IPS DF 4.7 (cell line): ENCODE measurements at regions not wholly inside any gene's neighbourhood (a gene's known extent, or its start where the extent isn't known, plus 50 kb on each side); places are given as distances from the start of the nearest gene placed in this dataset.

Experiments used
- DNase-seq: peaks from one replicate; pipeline ENCODE4 v3.0.0-alpha.2; 2013; ENCODE audit warnings: low spot score; ENCODE audit errors: extremely low read depth

DNA sequence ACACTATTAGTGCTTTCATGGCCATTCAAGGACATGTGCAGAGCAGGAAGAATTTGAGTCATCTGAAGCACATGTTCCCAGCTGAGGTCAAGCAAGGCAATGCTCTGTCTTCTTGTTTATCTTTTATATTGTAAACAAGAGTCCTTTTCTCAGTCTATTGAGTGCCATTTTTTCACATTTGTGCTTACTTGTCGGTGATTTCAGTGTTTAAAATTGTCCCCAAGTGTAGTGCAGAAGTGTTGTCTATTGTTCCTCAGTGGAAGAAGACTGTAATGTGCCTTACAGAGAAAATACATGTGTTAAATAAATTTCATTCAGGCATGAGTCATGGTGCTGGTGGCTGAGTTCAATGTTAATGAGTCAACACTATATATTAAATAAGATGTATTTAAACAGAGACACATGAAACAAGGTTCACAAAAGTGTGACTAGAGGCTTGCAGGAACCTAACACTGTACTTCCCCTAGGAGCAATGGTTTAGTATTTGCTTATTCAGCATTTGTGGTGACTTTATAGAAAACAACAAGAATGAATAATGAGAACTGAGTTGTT, 391.1 kb downstream of the LRIG3 start:
- DNase-seq, result no peak

DNA sequence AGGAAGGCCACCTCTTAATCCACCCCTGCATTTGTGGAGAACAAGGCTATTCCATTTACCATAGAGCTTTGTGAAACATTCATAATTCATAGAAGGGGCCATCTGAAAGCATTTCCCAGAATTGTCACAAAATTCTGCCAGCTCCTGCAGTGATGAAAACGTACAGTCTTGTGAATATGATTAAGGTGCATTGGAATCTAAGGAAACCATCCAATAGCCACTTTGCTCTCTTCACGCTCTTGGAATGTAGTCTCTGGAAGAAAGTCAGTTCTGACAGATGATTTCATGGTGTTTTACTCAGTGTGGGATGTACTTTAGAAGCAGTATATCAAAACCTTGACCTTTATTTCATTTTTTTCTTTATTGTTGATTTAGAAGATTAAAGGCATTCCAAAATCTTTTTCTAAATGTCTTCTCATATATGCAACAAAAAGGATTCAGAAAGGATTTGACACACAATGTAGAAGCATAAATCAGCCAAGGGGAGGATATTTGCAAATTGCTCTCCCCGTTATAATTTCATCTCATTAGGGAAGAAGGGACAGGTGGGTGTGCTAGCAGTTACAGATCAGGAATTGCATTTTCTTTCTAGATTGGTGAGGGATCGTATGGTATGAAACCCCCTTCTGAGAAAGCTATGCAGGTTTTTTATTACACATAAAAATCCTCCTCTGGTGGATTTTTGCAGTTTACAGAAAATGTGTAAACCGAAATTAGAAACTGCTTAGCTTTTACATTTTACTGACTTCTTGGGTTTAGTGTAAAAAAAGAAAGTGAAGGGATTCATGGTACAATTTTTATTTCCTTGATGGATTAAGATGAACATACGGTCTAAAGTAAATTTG, 390.2 kb downstream of the LRIG3 start:
- DNase-seq, result no peak

DNA sequence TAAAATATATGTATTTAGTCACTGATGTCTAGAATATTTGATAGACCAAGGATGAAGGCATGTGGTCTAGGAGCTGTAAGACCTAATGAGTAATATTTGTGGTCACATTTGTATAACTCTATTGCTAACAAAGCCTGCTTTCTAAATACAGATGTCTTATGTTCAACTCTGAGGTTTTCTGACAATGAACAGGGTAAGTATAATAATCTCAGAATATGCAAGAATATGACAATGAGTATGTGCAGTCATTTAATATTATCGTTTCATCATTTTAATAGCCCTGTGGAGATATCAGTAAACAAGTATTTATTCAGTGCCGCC, 389.6 kb downstream of the LRIG3 start:
- DNase-seq, result no peak

DNA sequence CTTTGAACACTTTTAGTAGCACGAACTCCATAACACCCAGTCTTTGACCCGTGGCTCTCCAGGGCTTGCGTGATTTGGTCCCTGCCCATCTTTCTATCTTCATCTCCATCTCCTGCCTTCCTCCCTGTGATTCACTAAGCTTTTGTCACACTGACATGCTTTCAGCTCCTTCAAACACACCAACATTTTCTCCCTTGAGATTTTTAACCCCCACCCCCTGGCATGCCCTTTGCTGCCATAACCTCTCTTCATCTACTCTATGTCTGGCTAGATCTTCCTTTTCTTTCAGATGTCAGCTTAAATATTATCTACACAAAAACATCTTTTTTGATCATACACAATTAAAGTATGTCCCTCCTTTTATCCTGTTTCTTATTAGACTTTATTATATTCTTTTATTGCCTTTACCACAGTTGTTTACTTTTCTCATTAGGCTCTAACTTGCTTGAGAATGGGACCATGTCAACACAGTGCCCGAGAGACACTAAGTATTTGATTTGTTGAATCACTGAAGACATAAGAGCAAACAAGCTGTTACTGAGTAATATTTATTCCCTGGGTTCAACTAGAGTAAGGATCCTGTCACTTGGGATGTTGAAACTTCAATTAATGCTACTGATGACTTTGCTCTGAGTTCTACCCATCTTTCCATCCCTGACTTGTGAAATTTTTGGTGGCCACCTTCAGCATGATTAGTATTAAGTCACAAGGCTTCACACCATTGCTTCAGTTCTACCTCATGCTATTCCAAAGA, 387.3 kb downstream of the LRIG3 start:
- no peak for DNase-seq

DNA sequence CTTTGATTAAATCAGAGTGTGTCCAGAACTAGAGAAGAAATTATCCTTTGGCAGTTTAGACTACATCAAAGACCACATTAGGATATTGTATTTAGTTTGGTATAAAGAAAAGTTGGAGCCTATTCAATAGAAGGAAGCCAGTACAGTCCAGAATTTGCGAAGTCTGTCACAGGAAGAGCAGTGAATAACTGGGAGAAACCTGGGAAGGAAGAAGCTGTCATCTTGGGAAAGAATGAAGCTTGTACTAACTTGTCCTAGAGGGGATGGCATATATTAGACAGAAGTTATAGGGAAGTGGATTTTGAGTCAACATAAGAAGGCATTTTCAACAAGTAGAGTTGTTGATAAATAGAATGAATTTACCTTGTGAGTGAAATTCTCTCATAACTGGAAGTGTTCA, 386.7 kb downstream of the LRIG3 start:
- DNase-seq, result no peak

DNA sequence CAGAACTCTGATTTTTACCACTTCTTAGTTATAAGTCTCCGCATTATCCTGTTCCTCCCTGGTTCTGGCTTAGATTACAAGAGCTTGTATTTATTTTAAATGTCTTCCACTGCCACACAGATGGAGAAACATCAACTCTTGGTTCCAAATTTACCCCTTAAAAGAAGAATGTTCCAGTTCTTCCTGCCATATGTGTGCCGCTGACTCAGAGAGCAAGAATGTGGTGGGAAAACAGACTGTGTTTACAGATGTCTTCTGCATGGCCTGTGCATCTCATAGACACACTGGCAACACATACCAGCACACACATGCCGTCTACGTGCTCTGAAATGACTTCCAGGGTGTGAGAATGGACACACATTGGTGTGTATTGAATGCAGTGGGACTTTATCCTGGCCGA, 383.0 kb downstream of the LRIG3 start:
- DNase-seq, result no peak

DNA sequence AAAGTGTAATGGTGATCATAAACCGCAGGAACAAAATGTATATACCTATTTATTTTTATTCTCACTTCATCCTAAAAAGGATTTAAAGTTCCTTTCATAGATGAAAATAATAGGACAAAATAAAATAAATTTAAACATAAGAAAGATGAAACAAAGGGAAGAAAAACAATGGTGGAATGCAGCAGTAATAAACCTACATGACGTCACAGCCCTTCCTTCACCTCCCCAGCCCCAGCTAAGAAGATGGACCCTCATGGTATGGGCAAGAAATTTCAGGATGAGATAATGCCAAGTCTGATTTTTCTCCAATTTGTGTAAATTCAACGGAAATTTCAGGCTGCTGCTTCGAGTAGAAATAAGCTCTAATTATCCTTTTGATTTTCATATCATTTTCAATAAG, 381.0 kb downstream of the LRIG3 start:
- no peak for DNase-seq

DNA sequence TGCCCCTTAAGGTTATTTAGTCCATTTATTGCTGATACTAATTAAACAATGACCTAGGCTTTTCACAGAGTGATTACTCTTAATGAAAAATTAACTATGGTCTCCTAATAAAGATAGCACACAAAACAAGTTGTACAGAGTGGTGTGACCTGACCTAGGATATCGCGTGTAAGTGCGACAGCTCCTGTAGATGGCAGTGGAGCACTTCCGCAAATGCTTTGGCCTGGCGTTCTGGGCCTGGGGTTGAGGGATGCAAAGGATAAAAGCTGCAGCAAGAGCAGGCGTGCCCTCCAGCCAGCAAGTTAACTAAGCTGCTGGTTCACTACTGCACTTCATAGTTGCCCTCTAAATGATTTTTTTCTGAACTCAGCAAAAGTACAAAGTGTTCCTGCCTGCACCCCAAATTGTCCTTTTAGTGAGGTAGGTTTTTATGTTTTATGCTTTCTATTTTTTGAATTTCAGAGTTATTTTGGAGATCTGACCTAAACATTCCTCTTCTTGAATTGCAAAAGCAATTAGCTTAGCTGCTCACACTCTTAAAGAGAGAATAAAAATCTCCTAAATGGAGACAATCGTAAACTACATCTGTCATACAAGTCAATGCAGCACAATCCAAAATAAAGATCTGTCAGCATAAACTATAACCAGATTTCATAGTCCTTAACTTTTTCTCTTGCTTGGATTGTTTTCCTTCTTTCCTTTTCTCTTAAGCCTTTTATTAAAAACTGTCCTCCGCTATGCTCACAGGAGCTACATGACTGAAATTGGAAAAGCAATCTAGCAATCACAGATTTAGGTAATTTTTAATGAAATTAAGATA, 379.6 kb downstream of the LRIG3 start:
- DNase-seq, result peak; percentile 83

DNA sequence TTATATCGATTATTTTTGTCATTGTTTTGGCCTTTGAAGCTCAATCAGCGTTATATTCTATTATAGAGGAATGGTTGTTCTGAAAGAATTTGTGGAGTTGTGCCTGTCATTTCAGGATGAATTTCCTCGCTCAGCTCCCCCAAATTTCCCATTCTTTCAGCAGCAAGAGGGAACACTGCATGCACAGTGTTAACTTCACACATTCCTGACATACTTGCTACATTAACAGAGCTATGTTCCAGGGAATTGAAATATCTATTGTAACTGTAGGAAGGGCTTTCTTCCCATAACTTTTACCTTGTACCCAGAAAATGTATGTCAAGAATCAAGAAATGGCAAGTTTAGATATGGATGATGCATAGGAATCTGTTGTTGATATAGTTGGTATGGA, 379.0 kb downstream of the LRIG3 start:
- no peak for DNase-seq

DNA sequence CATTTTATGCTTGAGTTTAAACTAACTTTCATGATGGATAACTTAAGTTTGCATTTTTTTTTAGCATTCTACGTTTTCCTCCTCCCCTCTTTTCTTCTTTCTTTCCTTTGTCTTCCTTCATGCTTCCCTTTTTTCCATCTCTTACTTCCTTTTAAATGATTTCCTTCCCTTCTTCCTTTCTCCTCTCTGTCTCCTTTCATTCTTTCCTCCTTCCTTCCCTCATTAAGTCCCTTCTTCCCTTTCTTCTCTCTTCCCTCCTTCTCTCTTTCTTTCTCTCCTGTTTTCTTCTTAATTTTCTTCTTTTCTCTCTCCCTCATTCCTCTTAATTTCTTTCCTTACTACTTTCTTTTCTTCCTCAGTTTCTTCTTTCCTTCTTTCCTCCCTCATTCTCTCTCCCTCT, 376.0 kb downstream of the LRIG3 start:
- DNase-seq, result no peak

DNA sequence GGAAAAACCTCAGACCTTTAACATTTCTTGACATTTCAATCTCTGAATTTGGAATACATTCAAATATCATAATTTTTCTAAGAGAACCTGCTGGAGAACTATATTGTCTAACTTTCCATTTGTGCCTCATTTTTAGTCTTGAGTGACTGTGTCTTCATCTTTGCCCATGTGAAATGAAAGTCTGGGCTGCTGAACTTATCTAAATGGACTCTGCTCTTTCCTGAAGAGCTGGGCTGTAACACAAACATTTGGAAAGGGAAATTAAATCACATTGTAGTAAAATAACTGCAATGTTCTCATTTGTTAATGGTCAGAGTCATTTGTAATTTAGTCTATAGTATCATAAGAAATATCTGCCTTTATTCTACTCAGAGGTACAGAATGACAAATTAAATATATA, 373.1 kb downstream of the LRIG3 start:
- no peak for DNase-seq

DNA sequence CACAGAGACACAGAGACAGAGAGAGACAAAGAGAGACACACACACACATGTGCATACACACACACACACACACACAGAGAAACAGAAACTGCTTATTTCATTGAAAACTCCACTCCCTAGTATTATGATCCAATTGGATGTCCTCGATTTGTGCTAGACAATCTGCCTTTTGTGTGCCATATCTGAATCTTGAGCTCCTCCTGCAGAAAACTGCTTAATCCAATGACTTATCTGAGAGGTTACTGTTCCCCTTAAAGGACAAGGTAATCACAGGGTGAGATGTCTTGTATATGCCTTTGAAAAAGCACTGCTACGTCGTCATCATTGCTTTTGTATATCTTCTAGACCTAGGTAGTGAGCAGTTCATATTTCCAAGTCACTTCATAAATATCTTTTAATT, 371.5 kb downstream of the LRIG3 start:
- no peak for DNase-seq

DNA sequence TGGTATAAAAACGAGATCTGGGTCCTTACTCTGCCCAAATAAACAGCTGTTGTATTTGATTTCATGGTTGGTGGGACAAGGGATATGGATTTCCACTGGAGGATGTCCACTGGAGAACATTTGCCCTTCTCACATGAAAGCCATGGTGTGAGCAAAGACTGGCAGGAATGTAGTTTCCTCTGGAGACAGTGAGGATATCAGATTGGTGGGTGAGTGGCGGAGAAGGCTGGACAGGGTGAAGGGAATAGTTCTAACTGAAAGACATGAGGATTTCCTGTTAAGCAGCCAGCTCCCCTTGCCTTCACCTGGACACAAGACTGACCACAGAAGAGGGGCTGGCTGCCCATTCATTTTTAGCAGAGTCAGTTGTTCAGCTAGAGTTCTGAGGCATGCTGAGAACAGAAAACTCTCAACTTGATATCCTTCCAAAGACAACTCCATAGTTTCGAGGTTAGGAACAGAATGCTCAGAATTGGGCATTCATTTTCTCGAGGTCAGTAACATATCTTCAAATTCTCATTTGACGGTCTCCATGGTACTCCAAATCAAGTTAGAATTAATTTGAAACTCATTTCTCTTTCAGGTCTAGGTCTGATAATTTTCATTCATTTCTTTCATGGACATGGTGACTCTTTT, 365.7 kb downstream of the LRIG3 start:
- DNase-seq, result no peak

DNA sequence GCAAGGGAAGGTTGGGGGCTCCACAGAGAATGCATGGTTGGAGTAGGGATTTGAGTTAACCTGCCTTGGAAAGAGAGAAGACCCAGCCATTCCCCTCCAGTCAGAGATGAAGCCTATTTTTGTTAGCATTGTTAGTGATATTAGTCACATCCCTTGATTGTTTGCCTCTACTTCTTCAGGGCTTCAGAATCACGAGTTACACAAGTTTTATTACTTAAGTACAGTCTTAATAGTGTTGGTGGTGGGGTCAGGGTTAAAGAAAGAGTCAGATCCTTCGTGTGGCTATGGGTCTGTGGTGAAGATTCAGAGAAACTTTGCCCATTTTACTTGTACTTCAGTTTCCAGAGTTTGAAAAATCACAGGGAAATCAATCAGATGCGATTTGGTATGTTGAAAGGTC, 363.1 kb downstream of the LRIG3 start:
- no peak for DNase-seq

DNA sequence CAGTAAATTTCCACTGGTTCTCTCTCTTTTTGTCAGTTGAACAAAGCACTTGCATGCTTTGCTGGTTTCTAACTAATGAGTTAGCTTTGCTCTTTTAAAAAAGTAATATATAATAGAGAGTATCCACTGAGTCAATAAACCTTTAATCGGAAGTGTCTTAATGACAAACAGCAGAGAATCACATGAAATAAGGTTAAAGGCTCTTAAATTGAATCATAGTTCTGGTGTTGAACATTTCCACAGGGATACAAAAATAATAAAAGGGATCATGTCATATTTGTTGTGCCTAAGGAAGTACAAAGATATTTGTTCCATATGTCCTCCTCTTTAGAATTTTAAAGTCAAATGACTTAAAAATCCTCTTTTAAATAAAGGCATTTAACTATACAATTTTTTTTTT, 362.6 kb downstream of the LRIG3 start:
- DNase-seq, result no peak

DNA sequence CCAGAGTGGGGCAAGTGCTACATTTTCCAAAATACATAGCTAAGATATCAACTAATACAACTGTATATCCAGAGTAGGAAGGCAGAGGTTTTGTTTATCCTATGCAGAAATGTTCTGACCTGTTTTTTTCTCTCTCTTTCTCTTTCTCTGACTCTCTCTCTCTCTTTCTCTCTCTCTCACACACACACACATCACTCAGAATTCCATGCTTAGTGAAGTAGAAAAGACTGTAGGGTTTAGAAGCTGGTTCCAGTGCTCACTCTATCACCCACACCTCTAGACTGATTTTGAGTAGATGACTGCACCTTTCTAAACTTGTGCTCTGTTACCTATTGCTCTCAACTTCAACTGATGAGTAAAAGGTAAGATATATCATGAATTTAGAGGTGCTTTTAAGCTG, 356.7 kb downstream of the LRIG3 start:
- no peak for DNase-seq

DNA sequence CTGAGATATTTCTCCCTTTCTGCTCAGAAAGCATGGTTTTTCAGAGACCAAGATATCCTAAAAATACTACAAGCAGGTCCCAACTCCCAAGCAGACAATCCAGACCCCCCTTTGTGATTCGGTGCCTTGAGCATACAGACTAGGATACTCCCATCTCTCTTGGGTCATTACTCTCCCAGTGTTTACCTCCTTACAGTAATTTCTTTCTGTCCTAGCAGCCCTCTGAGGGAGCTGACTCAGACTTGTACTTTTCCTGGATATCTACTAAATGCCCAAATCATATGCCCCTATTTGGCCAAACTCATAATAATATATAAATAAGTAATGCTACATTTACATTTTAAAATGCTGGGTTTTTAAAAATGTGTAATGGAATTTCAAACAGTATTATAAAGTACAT, 355.6 kb downstream of the LRIG3 start:
- no peak for DNase-seq

DNA sequence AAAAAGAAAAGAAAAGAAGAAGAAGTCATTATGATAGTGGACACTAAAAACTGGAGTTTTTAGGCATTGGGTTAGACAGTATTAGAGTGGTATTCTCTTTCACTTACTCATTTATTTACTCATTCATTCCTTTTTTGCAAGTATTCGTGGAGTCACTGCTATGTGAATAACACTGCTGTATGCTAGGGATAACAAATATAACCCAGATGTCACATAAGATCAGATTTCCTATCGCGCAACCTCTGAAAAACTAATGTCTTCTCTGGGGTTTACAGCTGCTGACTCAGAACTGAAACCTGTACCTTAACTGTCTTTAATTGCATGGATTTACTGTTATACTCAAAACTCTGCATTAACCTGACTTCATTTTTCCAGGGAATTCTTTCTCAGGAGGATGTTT, 353.7 kb downstream of the LRIG3 start:
- no peak for DNase-seq

DNA sequence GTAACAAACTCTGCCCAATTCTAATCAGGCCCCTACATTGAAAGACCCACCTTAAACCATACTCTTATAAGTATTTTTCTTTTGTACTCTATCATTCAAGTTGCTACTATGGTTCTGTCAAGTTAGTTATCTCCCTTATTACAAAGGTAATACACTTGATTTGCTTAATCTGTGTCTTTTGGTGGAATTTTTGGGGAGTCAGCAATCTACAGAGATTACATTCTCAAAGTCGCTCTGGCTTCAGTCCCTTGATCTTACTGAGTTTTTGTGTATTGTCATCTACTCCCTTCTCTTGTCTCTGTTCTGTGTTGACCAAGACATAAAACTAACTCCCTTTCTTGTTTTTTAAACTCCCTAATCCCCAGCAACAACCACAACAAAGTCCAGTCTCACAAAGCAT, 353.1 kb downstream of the LRIG3 start:
- DNase-seq, result no peak

DNA sequence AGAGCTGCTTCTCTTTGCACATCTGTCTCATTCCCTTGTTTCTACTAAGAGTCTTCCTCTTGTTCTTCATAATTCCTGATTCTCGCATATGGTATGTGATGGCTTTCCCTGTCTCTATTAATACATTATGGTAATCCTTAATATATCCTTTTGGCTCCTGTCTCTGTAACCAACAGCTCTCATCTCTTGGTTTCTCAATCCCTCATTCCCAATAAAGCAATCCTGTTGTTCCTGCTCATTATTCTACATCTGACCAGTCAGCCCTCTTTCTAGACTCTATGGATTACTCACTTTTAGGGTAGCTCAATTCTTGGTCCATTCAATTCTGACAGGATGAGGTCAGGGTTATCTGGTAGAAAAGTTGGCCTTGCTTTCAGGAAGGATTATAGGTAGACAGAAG, 349.9 kb downstream of the LRIG3 start:
- no peak for DNase-seq

DNA sequence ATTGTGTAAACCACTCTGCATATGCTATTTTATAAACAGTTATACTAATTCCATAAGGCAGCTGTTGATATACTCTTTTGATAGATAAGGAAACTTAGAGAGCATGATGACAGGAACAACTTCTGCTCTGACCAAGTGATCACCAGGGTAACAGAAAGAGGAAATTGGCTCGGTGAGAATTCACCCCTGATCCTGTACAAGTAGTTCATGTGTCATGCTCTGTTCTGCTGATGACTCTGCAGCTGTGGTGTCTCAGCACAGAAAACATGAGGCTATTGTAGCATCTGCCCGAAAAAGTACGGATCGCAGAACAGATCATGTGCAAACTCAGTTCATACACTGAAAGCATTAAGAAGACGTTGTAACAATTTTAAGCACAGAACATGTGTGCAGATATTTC, 345.0 kb downstream of the LRIG3 start:
- no peak for DNase-seq

DNA sequence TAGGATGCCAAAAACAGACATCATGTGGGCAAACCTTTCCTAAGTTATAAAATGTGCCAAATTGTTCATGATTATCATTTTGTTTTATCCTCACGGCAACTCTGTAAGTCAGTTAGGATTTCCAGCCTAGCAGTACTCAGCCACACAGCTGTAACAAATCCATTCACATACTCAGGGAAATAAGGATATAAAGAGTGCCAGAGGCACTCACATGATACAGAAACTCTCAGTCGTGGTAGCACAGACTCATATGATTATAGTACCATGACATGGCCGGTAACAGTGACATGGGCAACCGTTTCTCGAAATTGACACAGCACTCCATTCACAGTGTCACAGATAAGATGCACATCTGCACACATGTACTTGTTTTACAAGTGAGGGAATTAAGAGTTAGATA, 344.2 kb downstream of the LRIG3 start:
- DNase-seq, result no peak
